A673 (cell line): ENCODE measurements at regions not wholly inside any gene's neighbourhood (a gene's known extent, or its start where the extent isn't known, plus 50 kb on each side); places are given as distances from the start of the nearest gene placed in this dataset.

ENCODE experiments used
- CTCF ChIP-seq: fragments of 300-800, 200-600 bp; sonication (generic); conservative IDR thresholded peaks from 2 replicates; pipeline ENCODE4 v1.5.1; 2017; ENCODE audit warnings: low read depth, mild to moderate bottlenecking, antibody characterized with exemption, low read length, moderate library complexity, mixed read lengths
- EZH2 ChIP-seq: fragments of 200-600 bp; sonication (generic); IDR thresholded peaks from 2 replicates; pipeline ENCODE4 v1.6.1; 2017; ENCODE audit warnings: borderline replicate concordance, low read depth, mild to moderate bottlenecking, mixed read lengths, antibody characterized with exemption, low read length; ENCODE audit not compliant: poor library complexity, severe bottlenecking

- no peak for TF ChIP-seq EZH2
- TF ChIP-seq CTCF, result no peak
Measured at GRCh38 chr9:87372356-87372851, 125.3 kb upstream of the DAPK1 start.
